Suppressor macrophage treated with lipopolysaccharide for 4 hours (primary cell): ENCODE measurements at regions not wholly inside any gene's neighbourhood (a gene's known extent, or its start where the extent isn't known, plus 50 kb on each side); places are given as distances from the start of the nearest gene placed in this dataset.

Experiments used
- DNase-seq: peaks from one replicate; pipeline ENCODE4 v3.0.0-alpha.2; 2020

DNA sequence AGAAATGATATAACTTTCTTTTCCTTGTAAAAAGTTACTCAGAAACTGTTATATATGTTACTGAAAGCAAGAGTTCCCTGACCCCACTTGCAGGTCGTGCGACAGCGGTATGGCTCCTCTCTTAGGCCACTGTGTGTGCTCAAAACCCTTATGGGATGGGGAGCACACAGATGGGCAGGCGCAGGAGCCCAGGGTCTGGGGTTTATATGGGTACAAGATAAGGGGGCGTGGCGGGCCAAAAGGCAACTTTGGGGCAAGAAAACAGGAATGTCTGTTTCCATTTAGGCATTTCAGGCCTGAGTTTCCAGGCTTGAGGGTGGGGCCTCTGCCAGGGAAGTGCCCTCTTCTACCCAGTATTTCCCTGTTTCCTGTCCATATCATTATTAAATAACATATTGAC is 736.5 kb downstream of the VGLL3 start:
- no peak for DNase-seq

DNA sequence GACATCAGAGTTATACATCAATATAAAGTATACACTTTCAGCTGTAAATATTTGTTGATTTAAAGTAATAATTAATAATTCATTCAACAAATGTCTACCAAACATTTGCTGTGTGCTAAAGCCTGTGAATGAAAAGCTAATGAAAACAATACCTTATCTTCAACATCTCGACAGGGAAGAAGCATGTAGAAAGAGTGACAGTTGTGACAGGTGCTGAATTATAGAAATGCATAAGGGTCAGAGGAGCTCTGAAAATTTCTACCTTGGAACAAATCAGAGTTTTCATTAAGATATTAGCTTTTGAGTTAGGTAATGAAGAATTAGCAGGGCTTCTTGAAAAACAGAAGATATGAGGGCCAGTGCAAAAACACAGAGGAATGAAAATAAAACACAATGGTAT is 739.2 kb downstream of the VGLL3 start:
- DNase-seq, result no peak

DNA sequence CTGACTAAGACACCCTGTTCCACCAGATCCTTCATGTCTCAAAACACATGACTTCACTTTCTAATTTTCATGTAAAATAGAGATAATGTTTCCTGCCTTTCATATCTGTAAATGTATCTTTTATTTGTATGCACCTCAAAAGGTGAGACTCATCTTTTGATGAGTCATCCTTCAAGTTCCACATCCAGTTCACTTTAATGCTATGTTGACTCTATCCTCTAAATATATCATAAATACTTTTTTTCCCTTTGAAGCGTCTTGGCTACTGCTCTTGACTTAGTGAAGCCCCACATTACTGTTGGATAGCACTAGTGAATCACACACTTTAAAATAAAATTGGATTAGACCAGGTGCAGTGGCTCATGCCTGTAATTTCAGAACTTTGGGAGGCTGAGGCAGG is 741.1 kb downstream of the VGLL3 start:
- DNase-seq, result no peak

DNA sequence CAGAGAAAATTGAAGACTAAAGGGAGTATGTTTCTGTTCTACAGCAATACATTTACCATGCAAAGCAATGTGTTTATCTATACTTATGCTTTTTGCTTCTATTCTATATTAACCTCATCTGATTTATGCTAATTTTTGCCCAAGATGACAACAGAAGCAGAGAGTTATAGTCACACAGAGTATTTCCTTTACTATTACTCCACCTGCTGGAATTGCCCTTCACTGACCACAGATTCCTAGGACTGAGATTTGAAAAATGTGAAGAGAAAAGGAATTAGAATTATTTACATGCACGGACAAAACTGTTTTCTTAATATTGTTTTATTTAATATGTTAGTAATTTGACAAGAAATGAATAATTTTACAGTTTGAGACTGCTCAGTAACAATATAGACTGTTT is 745.6 kb downstream of the VGLL3 start:
- DNase-seq, result no peak

DNA sequence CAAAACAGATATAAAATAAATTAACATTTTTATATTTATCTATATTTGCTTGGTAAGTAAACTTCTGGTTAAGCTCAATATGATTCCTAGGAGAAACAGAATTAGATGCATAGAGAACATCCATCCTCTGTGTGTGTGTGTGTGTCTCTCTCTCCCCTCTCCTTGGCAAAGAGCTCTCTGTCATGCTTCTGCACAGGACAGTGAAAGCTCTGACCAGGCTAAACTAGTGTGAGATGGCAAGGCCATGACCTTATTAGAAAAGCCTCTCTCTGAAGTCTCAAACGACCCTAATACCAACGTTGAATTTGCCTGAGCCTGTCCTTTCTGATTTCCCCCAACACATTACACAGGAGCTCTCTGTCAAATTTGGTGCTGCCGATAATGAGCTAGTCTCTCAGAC is 746.0 kb downstream of the VGLL3 start:
- DNase-seq, result no peak

- DNase-seq, result no peak
Observed at GRCh38 chr3:86239946-86240345, 751.0 kb downstream of the VGLL3 start.

DNA sequence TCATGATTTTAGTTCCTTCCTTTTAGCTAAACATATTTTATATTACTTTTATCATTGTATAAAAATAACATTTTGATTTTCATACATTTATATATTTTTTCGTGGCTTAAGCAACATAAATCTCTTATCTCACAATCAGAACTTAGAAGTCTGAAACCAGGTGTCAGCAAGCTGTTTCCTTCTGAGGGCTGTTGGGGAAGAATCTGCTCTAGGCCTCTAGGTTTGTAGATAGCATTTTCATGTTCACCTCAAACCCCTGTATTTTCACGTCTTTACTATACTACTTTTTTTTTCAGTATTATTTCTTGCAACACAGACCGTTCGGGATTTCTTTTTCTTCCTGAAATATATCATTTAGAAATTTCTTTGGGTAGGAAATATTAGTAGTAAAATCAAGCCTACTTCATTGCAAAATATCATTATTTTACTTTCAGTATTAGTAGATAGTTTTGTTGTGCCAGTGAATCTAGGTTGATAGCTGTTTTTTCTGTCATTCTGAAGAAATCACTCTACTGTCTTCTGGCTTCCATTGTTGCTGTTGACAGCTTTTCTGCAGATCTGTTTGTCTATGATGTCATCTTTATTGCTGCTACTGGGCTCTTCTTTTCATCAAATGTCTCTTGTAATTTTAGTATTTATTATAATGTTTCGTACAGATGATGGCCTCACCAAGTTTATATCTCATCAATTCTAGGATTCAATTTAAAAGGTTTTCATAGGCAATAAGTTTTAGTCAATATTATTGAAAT is 756.3 kb downstream of the VGLL3 start:
- no peak for DNase-seq

DNA sequence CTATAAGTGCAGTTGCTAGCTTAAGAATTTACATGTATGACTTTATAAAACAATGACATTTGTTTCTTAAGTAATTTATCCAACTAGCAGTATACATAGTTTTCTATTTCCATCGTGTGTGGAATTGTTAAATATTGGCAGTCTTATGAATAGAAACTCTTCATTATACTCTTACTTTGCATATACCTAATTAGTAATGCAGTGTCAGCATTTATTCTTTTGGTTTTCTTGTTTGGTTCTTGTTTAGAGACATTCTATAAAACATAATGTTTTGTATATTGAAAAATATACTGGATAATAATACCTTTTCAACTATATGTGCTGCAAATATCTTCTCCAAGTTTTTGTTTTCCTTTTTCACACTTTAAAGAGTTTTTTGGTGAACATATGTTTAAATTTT is 760.2 kb downstream of the VGLL3 start:
- DNase-seq, result no peak

DNA sequence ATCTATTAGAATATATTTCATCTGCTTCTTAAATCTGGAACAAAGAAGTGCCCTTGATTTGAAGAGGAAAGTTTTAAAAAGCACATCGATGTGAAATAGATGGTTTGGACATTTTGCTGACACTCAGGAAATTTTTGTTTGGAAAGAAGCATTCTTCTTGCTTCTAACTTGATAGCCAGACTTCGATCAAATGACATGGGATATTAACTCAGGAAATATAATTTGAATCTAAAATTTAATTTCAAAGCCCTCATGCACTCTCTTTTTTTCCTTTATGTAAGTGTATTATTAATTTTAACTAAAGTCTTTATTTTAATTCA is 761.2 kb downstream of the VGLL3 start:
- no peak for DNase-seq

DNA sequence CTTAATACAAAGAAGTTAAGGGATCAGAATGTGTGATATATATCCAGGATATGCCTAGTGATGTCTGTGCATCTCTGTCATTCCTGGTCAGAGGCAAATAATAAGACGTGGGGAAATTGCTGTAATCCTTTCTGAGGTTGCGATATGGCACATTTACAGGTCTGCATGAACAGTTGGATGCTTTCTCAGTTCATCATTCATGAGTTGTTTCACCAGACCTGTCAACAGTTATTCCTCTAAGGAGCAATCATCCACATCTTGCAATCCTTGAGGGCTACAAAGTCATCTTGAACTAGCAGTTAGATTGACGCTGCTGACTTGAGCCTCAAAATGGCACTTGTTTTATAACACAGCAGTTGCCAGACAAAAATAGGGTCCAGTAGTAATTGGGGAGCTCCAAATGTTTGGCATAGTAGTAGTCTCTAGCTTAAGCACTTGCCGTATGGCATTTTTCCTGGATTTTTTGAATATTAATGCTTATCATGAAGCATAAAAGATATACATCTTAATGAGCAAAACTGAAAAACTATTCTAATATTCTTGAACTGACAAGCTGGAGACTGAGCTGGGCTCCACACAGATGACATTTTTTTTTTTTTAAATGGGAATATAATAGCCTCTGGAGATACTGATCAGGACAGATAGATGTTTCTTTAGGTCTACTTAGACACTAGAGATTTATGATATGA is 761.7 kb downstream of the VGLL3 start:
- no peak for DNase-seq

- DNase-seq, result no peak
Observed at GRCh38 chr3:86228101-86228500, 762.8 kb downstream of the VGLL3 start.

GRCh38 chr3:86225461-86225860 is 765.5 kb downstream of the VGLL3 start:
- no peak for DNase-seq

GRCh38 chr3:86221601-86222000 is 769.3 kb downstream of the VGLL3 start:
- DNase-seq, result no peak

- no peak for DNase-seq
Observed at GRCh38 chr3:86208772-86209171, 782.2 kb downstream of the VGLL3 start.

DNA sequence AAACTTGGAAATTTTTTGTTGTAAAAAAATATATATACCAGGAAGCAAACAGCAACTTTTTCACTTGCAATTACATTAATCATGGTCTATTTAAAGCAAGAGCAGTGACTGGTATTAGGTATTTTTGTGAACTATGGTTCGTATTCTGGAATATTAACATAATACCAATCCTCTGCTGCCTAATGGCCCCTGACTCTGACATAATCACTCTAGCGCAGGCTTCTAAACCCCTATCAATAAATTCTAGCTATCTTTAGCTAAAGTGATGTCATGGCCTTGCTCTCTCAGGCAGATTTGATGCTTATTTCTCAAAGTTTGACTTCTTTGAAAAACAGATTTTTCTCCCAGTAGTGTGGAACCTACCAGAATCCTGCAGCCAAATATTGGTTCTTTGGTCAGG is 808.3 kb downstream of the VGLL3 start:
- no peak for DNase-seq

- DNase-seq, result no peak
Observed at GRCh38 chr3:86180696-86181095, 810.3 kb downstream of the VGLL3 start.

DNA sequence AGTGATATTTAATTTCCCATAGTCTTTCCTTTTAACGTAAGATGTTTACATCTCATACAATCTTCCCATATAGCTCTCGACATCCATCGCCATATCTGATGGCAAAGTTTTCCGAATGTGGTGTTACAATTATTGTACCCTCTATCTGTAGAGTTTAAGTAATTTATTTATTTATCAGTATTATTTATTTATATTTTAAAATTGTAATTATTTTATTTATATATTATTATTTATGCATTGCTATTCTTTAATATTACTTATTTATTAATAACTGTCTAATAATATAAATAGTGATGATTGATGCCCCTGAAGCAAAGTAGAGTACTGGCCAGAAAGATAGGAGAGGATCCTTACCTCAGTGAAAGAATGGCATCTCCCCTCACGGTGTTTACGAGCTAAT is 812.9 kb downstream of the VGLL3 start:
- no peak for DNase-seq

DNA sequence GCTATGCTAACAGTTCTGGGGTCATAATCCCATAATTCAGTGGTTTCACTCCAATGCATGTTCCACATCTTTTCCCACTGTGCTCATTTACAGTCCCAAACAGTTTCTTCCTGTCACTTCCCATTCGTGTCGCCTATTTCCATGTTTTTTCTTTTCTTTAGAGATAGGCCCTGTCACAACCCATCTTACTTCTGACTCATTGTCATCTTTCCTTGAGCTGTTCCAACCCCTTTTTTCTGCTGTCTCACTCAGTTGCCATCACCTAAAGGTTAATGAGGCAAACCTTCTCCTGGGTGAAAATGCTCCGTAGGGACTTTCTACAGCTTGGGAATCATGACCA is 814.5 kb downstream of the VGLL3 start:
- no peak for DNase-seq

DNA sequence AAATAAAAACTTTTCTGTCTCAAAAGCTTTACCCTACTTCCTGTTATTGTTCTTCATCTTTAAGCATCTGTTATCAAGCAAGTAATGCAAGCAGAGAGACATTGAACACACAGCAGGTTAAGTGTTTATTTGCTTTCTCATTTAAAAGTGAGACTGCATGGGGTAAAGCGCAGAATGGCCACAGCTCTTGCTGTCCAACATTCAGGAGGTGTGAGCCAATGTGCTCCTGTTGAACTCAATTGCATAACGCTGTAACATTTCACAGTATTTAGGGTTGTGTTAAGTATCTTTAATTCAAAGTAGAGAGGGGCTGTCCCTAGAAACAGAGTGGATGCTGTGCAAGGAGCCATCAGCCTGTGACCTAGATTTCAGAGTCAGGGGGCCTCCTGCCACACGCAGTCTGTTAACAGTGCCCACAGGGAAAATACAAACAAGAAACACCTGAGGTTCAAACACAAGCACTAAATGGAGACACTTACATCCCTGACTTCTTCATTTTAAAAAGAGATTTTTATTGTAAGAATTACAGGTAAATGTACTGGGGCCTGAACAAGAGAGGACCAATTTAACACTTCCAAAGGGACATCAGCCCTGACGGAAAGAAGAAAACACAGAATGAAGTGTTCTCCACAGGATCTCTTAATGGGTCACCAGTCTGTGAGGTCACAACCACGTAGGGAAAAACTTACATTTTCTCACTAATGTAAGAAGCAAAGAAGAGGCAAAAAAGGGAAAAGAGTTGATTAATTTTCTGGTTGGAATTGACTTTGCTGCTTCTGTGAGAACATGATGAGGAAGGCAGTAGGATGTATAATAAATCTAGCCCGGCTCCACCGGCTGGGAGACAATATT is 815.1 kb downstream of the VGLL3 start:
- no peak for DNase-seq

DNA sequence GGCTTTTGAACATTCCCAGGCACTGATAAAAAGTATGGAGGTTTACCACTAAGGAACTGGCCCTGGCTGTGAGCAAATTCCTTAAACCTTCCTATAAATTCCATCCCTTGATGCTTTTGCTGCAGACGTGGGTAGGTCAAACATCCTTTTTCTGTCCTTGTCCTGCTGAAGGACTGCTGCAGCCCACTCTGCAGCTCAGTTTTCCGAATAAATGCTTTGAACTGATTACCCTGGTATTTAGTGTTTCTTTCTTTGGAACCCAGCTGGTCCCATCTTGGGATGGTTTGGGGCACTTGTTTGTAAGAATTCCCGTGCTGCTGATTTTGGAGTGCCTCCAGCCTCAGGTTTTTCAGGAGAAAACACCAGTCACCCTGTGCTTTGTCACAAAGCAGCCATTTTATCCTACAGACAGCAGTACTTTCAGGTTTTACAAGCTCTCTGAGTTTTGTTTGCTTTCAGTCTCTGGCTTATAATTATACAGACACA is 815.9 kb downstream of the VGLL3 start:
- DNase-seq, result no peak

DNA sequence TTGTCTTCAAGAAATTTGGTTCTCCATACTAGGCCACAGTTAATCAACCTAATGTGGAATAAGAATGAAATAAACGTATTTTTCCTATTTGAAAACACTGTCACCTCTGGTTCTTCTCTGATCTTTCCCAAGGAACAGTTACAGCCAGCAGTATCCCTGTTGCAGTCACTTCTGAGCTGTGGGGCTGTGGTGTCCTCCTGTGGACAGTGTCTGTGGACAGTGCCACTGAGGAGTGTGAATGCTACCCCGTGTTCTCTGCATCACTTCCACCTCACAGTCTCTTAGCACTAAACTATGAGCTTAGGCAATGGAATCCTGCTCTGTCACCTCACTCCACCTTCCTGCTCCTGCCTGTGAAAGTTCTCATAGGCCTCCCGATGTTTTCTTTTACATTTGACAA is 817.5 kb downstream of the VGLL3 start:
- no peak for DNase-seq

DNA sequence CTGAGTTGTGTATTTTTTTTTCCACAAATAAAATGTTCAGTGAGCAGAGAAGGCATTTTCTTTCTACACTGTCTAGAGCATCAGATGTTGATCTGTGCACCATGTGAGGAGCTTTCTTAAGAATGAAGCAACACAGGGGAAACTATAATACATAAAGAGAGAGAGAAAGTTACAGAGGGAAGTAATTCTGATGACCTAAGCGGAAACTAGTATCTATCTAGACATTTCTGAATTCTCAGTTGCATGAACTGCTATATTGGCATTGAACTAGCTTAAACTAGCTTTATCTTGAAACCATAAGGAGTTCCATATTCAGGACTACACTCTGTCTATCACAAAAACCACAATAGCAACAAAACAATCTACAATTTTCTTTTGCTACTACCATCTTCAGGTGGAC is 822.4 kb downstream of the VGLL3 start:
- DNase-seq, result no peak

GRCh38 chr3:86162521-86162920 is 828.4 kb downstream of the VGLL3 start:
- no peak for DNase-seq

DNA sequence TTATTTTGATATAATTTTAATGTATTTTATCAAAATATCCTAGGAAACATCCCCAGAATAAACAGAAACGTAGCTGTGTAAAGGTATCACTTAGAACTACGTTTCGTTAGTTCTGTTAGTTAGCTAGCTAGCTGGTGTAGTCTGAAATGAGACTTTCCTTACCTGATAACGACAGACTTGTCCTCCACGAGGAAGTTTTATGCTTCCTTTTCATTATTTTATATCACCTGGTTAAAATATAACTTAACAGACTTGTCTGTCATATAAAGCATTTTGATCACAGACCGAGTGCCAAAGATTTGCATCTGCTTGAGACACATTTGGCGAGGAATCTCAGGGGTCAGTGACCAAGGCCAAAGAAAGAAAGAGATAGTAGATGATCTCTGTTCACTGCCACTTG is 829.5 kb downstream of the VGLL3 start:
- DNase-seq, result no peak
